CD4-positive, alpha-beta T cell (primary cell): ENCODE measurements at regions not wholly inside any gene's neighbourhood (a gene's known extent, or its start where the extent isn't known, plus 50 kb on each side); places are given as distances from the start of the nearest gene placed in this dataset.
A peak's percentile ranks its signal among the peaks of the same experiment; 100 is the strongest.

Source experiments
- ATAC-seq: fragments of 200-7000 bp; cut with Tn5 transposase; one replicate; pipeline ENCODE4 v1.10.0; 2022; ENCODE audit warnings: mild to moderate bottlenecking; ENCODE audit not compliant: poor library complexity
- CTCF ChIA-PET: fragments of 350-600 bp; sonication (Branson Sonifier 250); formaldehyde crosslinking; loops from one replicate; lab custom pipeline; 2021; ENCODE audit warnings: antibody characterized with exemption, inconsistent platforms; lab: Charles Lee
- POLR2A ChIA-PET: fragments of 350-600 bp; sonication (Branson Sonifier 250); formaldehyde crosslinking; loops from one replicate; lab custom pipeline; 2021; ENCODE audit warnings: antibody characterized with exemption, inconsistent platforms; lab: Charles Lee
- DNase-seq, 14 experiments: peaks; one replicate each; pipeline ENCODE4 v3.0.0-alpha.2; 2013 to 2020; ENCODE audit warnings: mixed read lengths in 2 of 14
- H3K27ac ChIP-seq, 2 donors: one replicate each; pipeline versions ENCODE4 v1.5.1 to v1.7.0; 2013; ENCODE audit warnings: low read length in 2 of 2, low read depth in 1 of 2, mild to moderate bottlenecking in 1 of 2
- H3K27me3 ChIP-seq, 2 experiments: 1 replicate in 1 of 2; 2 replicates in 1 of 2; pipeline versions ENCODE4 v1.6.1 to v1.7.0; 2013; ENCODE audit warnings: low read length in 2 of 2, control low read depth in 1 of 2, mild to moderate bottlenecking in 1 of 2, moderate library complexity in 1 of 2; ENCODE audit not compliant: insufficient read depth in 2 of 2, control insufficient read depth in 1 of 2
- H3K36me3 ChIP-seq: one replicate; pipeline ENCODE4 v1.6.1; 2013; ENCODE audit warnings: low read length, control low read depth; ENCODE audit not compliant: insufficient read depth
- H3K4me1 ChIP-seq: one replicate; pipeline ENCODE4 v1.6.1; 2013; ENCODE audit warnings: low read length, control low read depth; ENCODE audit not compliant: insufficient read depth
- H3K4me3 ChIP-seq: one replicate; pipeline ENCODE4 v1.5.1; 2013; ENCODE audit warnings: mild to moderate bottlenecking, low read length, moderate library complexity
- H3K9me3 ChIP-seq, 2 experiments: 1 replicate in 1 of 2; 2 replicates in 1 of 2; pipeline versions ENCODE4 v1.6.1 to v1.7.0; 2013; ENCODE audit warnings: low read length in 2 of 2, mild to moderate bottlenecking in 2 of 2, control low read depth in 1 of 2, moderate library complexity in 1 of 2; ENCODE audit not compliant: control insufficient read depth in 1 of 2, insufficient read depth in 1 of 2
- H3K27ac Mint-ChIP-seq: one replicate; pipeline ENCODE4 v1.8.0; 2020; ENCODE audit warnings: mixed read lengths
- H3K27me3 Mint-ChIP-seq: one replicate; pipeline ENCODE4 v1.8.0; 2021; ENCODE audit warnings: mixed read lengths
- H3K36me3 Mint-ChIP-seq: one replicate; pipeline ENCODE4 v1.8.0; 2021; ENCODE audit warnings: low read depth, mixed read lengths
- H3K4me1 Mint-ChIP-seq: one replicate; pipeline ENCODE4 v1.8.0; 2021; ENCODE audit warnings: low read depth, mixed read lengths
- H3K4me3 Mint-ChIP-seq: one replicate; pipeline ENCODE4 v1.8.0; 2020; ENCODE audit warnings: mild to moderate bottlenecking, mixed read lengths
- H3K9me3 Mint-ChIP-seq: one replicate; pipeline ENCODE4 v1.8.0; 2020; ENCODE audit warnings: mixed read lengths
- CTCF ChIP-seq: fragments of 200-600 bp; IDR thresholded peaks from one replicate; pipeline ENCODE4 v1.8.0; 2022; ENCODE audit warnings: antibody characterized with exemption, mild to moderate bottlenecking
- intact Hi-C, 2 experiments: fragments of 100-400 bp; cut with DNase I in 1 of 2; cut with micrococcal nuclease in 1 of 2; formaldehyde crosslinking; loops; one replicate each; pipeline versions ENCODE4 v1.15.1 to v1.9.0; 2023 to 2025; cut with DNase I, micrococcal nuclease

- no peak overlapping the region for H3K4me3 Mint-ChIP-seq
- no peak for DNase-seq
- ChIA-PET POLR2A (no interaction called here), CTCF (no interaction called here)
- TF ChIP-seq CTCF = no peak
- H3K27ac Mint-ChIP-seq = no peak overlapping the region
- Histone ChIP-seq H3K4me1 (no peaks in the 10 kb centered on the region), H3K27me3 (peaks cover 0 to 3% of the 10 kb centered on the region in 2 experiments), H3K36me3 (no peaks in the 10 kb centered on the region), H3K27ac (no peak overlapping the region), H3K9me3 (peaks cover 0 to 10% of the 10 kb centered on the region in 2 experiments), H3K4me3 (no peak overlapping the region)
- intact Hi-C loops = no loop called here
- no peaks in the 10 kb centered on the region for H3K4me1 Mint-ChIP-seq
- no peaks in the 10 kb centered on the region for H3K9me3 Mint-ChIP-seq
- no peak for ATAC-seq
- peaks cover 10% of the 10 kb centered on the region for H3K27me3 Mint-ChIP-seq
- H3K36me3 Mint-ChIP-seq = no peaks in the 10 kb centered on the region
Observed at GRCh38 chr6:80608881-80609280, 502.4 kb downstream of the BCKDHB start.

DNA sequence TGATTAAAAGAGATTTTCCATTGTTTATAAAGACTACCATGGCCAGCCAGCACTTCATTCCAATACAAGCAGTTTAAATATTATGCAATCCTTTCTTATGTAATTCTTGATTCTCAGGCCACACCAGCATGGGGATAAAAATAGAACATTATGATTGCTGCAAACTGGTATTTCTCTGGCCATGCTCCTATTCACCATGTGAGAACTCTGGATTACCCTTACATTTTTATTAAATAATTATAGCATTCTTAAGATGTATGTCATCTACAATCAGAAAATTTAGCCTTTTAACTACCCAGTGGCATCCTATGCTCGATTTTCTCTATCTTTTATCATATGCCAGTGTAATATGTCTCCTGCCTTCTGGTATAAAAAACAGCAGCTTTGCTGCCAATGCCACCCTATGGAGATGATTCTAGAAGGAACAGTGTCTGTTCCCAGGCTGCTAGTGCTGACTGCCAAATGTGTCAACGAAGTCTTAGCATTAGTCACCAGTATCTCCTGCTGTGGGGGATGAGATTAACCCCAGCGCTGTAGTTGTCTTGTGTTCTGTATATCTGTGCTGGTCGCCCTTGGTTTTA, 501.4 kb downstream of the BCKDHB start:
- no peak for ATAC-seq
- Histone ChIP-seq H3K9me3 (peaks cover 0 to 10% of the 10 kb centered on the region in 2 experiments), H3K36me3 (no peaks in the 10 kb centered on the region), H3K4me1 (no peaks in the 10 kb centered on the region), H3K27me3 (peaks cover 0 to 3% of the 10 kb centered on the region in 2 experiments), H3K27ac (no peak overlapping the region), H3K4me3 (no peak overlapping the region)
- Mint-ChIP-seq H3K4me1 (no peaks in the 10 kb centered on the region), H3K27me3 (peaks cover 10% of the 10 kb centered on the region), H3K9me3 (no peaks in the 10 kb centered on the region), H3K27ac (no peak overlapping the region), H3K36me3 (no peaks in the 10 kb centered on the region), H3K4me3 (no peak overlapping the region)
- TF ChIP-seq CTCF = no peak
- intact Hi-C loops = no loop called here
- ChIA-PET POLR2A (no interaction called here), CTCF (no interaction called here)
- no peak for DNase-seq

- Mint-ChIP-seq H3K27me3 (peaks cover 10% of the 10 kb centered on the region), H3K4me1 (no peaks in the 10 kb centered on the region), H3K9me3 (no peaks in the 10 kb centered on the region), H3K4me3 (no peak overlapping the region), H3K36me3 (no peaks in the 10 kb centered on the region), H3K27ac (no peak overlapping the region)
- Histone ChIP-seq H3K4me1 (no peaks in the 10 kb centered on the region), H3K4me3 (no peak overlapping the region), H3K36me3 (no peaks in the 10 kb centered on the region), H3K27me3 (peaks cover 0 to 3% of the 10 kb centered on the region in 2 experiments), H3K27ac (no peak overlapping the region), H3K9me3 (no peaks in the 10 kb centered on the region)
- CTCF ChIA-PET = no interaction called here
- intact Hi-C loops = loop anchor here in 1 of 2 experiments (2.0 kb wide), 1 partner anchor 1149 kb away; no protein-coding TSS in a partner anchor
- TF ChIP-seq CTCF = peak; percentile 26
- POLR2A ChIA-PET = interaction anchor here (0.6 to 0.7 kb wide), 2 partner anchors 1135 to 1148 kb away, joined by 4 read pairs; partner anchors contain the start of gene TENT5A
- no peak for ATAC-seq
- DNase-seq = peak in 3 of 14 experiments; percentile 17 to 30 (median 18)
Observed at GRCh38 chr6:80605165-80605989, 498.9 kb downstream of the BCKDHB start.
